ENCODE measurements at regions not wholly inside any gene's neighbourhood (a gene's known extent, or its start where the extent isn't known, plus 50 kb on each side); places are given as distances from the start of the nearest gene placed in this dataset.

- Histone ChIP-seq H3K79me2 (ENCODE audit: insufficient read depth, low read length) (no peaks in the 10 kb centered on the region), H3F3A (ENCODE audit: insufficient read depth, low read length) (no peaks in the 10 kb centered on the region), H3K27me3 (ENCODE audit: insufficient read depth, low read length) (no peaks in the 10 kb centered on the region), H3K36me3 (ENCODE audit: insufficient read depth, low read length) (no peaks in the 10 kb centered on the region), H3K4me1 (ENCODE audit: insufficient read depth, low read length, severe bottlenecking) (no peaks in the 10 kb centered on the region), H2AFZ (ENCODE audit: low read length) (no peak overlapping the region), H3K27ac (ENCODE audit: low read depth, low read length, poor library complexity, severe bottlenecking) (no peak overlapping the region), H3K4me2 (ENCODE audit: low read length) (no peak overlapping the region), H3K9me2 (ENCODE audit: low read depth, low read length) (no peaks in the 10 kb centered on the region), H3K9ac (ENCODE audit: low read length) (no peak overlapping the region), H4K20me1 (ENCODE audit: insufficient read depth, low read length) (no peaks in the 10 kb centered on the region), H3K9me3 (ENCODE audit: low read length) (no peaks in the 10 kb centered on the region), H3K4me3 (ENCODE audit: low read depth, low read length, poor library complexity, severe bottlenecking) (no peak overlapping the region)
- TF ChIP-seq CTCF (IDR thresholded peaks at IDR 0.05; ENCODE audit: low read length) (no peak), EZH2 (IDR thresholded peaks at IDR 0.05; ENCODE audit: borderline replicate concordance, low read length) (no peak)
Observed at GRCh38 chr18:26778054-26778393, 87.5 kb downstream of the AQP4 start.

- Histone ChIP-seq H3F3A (ENCODE audit: insufficient read depth, low read length) (no peaks in the 10 kb centered on the region), H3K4me1 (ENCODE audit: insufficient read depth, low read length, severe bottlenecking) (no peaks in the 10 kb centered on the region), H2AFZ (ENCODE audit: low read length) (no peak overlapping the region), H3K79me2 (ENCODE audit: insufficient read depth, low read length) (no peaks in the 10 kb centered on the region), H3K27ac (ENCODE audit: low read depth, low read length, poor library complexity, severe bottlenecking) (no peak overlapping the region), H3K4me2 (ENCODE audit: low read length) (no peak overlapping the region), H3K9me2 (ENCODE audit: low read depth, low read length) (no peaks in the 10 kb centered on the region), H3K27me3 (ENCODE audit: insufficient read depth, low read length) (no peaks in the 10 kb centered on the region), H4K20me1 (ENCODE audit: insufficient read depth, low read length) (no peaks in the 10 kb centered on the region), H3K9me3 (ENCODE audit: low read length) (no peaks in the 10 kb centered on the region), H3K36me3 (ENCODE audit: insufficient read depth, low read length) (no peaks in the 10 kb centered on the region), H3K4me3 (ENCODE audit: low read depth, low read length, poor library complexity, severe bottlenecking) (no peak overlapping the region), H3K9ac (ENCODE audit: low read length) (no peak overlapping the region)
- TF ChIP-seq EZH2 (IDR thresholded peaks at IDR 0.05; ENCODE audit: borderline replicate concordance, low read length): no peak
- no peak for TF ChIP-seq CTCF (IDR thresholded peaks at IDR 0.05; ENCODE audit: low read length)
Observed at GRCh38 chr18:26777351-26778053, 88.0 kb downstream of the AQP4 start.

- H4K20me1 ChIP-seq (ENCODE audit: insufficient read depth, low read length): no peaks in the 10 kb centered on the region
- no peaks in the 10 kb centered on the region for H3K36me3 ChIP-seq (ENCODE audit: insufficient read depth, low read length)
- H3K27me3 ChIP-seq (ENCODE audit: insufficient read depth, low read length): no peaks in the 10 kb centered on the region
- no peaks in the 10 kb centered on the region for H3K79me2 ChIP-seq (ENCODE audit: insufficient read depth, low read length)
- no peak overlapping the region for H3K27ac ChIP-seq (ENCODE audit: low read depth, low read length, poor library complexity, severe bottlenecking)
- no peaks in the 10 kb centered on the region for H3K9me2 ChIP-seq (ENCODE audit: low read depth, low read length)
- no peak for TF ChIP-seq CTCF (IDR thresholded peaks at IDR 0.05; ENCODE audit: low read length)
- no peak for TF ChIP-seq EZH2 (IDR thresholded peaks at IDR 0.05; ENCODE audit: borderline replicate concordance, low read length)
- H3K4me3 ChIP-seq (ENCODE audit: low read depth, low read length, poor library complexity, severe bottlenecking): no peak overlapping the region
- no peaks in the 10 kb centered on the region for H3K9me3 ChIP-seq (ENCODE audit: low read length)
- H3K9ac ChIP-seq (ENCODE audit: low read length): no peak overlapping the region
- no peak overlapping the region for H2AFZ ChIP-seq (ENCODE audit: low read length)
- no peaks in the 10 kb centered on the region for H3K4me1 ChIP-seq (ENCODE audit: insufficient read depth, low read length, severe bottlenecking)
- H3K4me2 ChIP-seq (ENCODE audit: low read length): no peak overlapping the region
- H3F3A ChIP-seq (ENCODE audit: insufficient read depth, low read length): no peaks in the 10 kb centered on the region
Observed at GRCh38 chr18:26772691-26773090, 92.8 kb downstream of the AQP4 start.
